Activated CD8-positive, alpha-beta T cell treated with anti-CD3 and anti-CD28 coated beads, Interleukin-2, amount 10 ng/mL, durations not matched to agents 7 days and 5 days (primary cell): ENCODE measurements at regions not wholly inside any gene's neighbourhood (a gene's known extent, or its start where the extent isn't known, plus 50 kb on each side); places are given as distances from the start of the nearest gene placed in this dataset.
"Not testable (repeated sequence)": the region's sequence is repeated elsewhere in the genome, so short reads cannot be mapped to it uniquely, and the experiment has no call there.

ENCODE experiments used
- ATAC-seq: fragments of 150-1000 bp; cut with Tn5 transposase; one replicate; pipeline ENCODE4 v1.10.0; 2021; ENCODE audit warnings: moderate library complexity
- CTCF ChIA-PET: fragments of 350-600 bp; sonication (Branson Sonifier 250); formaldehyde crosslinking; loops from one replicate; lab custom pipeline; 2021; ENCODE audit warnings: antibody characterized with exemption; lab: Charles Lee
- POLR2A ChIA-PET: fragments of 350-600 bp; sonication (Branson Sonifier 250); formaldehyde crosslinking; loops from one replicate; lab custom pipeline; 2021; ENCODE audit warnings: antibody characterized with exemption; lab: Charles Lee
- DNase-seq: peaks from one replicate; pipeline ENCODE4 v3.0.0-alpha.2; 2020
- H3K27ac Mint-ChIP-seq: one replicate; pipeline ENCODE4 v1.8.0; 2021; ENCODE audit warnings: mild to moderate bottlenecking, mixed read lengths
- H3K27me3 Mint-ChIP-seq: one replicate; pipeline ENCODE4 v1.8.0; 2021; ENCODE audit warnings: low read depth, mixed read lengths
- H3K36me3 Mint-ChIP-seq: one replicate; pipeline ENCODE4 v1.8.0; 2021; ENCODE audit warnings: low read depth, mixed read lengths
- H3K4me1 Mint-ChIP-seq: one replicate; pipeline ENCODE4 v1.8.0; 2021; ENCODE audit warnings: low read depth, mixed read lengths
- H3K4me3 Mint-ChIP-seq: one replicate; pipeline ENCODE4 v1.8.0; 2021; ENCODE audit warnings: mild to moderate bottlenecking, mixed read lengths
- H3K9me3 Mint-ChIP-seq: one replicate; pipeline ENCODE4 v1.8.0; 2022; ENCODE audit warnings: mixed read lengths; ENCODE audit not compliant: insufficient read depth

- H3K27me3 Mint-ChIP-seq, CTCF ChIA-PET, ATAC-seq, DNase-seq, H3K36me3 Mint-ChIP-seq, H3K27ac Mint-ChIP-seq, H3K4me1 Mint-ChIP-seq, H3K4me3 Mint-ChIP-seq, H3K9me3 Mint-ChIP-seq, POLR2A ChIA-PET: not testable (repeated sequence)
These were observed 69.0 kb upstream of the LRPAP1 start for GRCh38 chr4:3601108-3601690.

- no peaks in the 10 kb centered on the region for H3K36me3 Mint-ChIP-seq
- H3K9me3 Mint-ChIP-seq: peaks cover 3% of the 10 kb centered on the region
- ATAC-seq: no peak
- H3K4me1 Mint-ChIP-seq: no peaks in the 10 kb centered on the region
- no peak for DNase-seq
- POLR2A ChIA-PET: no interaction called here
- CTCF ChIA-PET: no interaction called here
- no peaks in the 10 kb centered on the region for H3K27me3 Mint-ChIP-seq
- H3K27ac Mint-ChIP-seq: no peak overlapping the region
- H3K4me3 Mint-ChIP-seq: no peak overlapping the region
These were observed 67.7 kb upstream of the LRPAP1 start for GRCh38 chr4:3599951-3600350.

GRCh38 chr4:3598695-3599227 lies 66.5 kb upstream of the LRPAP1 start:
- Mint-ChIP-seq H3K36me3 (no peaks in the 10 kb centered on the region), H3K27ac (no peak overlapping the region), H3K9me3 (peaks cover 3% of the 10 kb centered on the region), H3K27me3 (peaks cover 2% of the 10 kb centered on the region), H3K4me3 (no peak overlapping the region), H3K4me1 (no peaks in the 10 kb centered on the region)
- CTCF ChIA-PET: no interaction called here
- POLR2A ChIA-PET: no interaction called here
- ATAC-seq (no peak), DNase-seq (no peak)

GRCh38 chr4:3597896-3598505 lies 65.8 kb upstream of the LRPAP1 start:
- CTCF ChIA-PET, H3K36me3 Mint-ChIP-seq, H3K27me3 Mint-ChIP-seq, H3K9me3 Mint-ChIP-seq, H3K27ac Mint-ChIP-seq, DNase-seq, H3K4me3 Mint-ChIP-seq, ATAC-seq, H3K4me1 Mint-ChIP-seq, POLR2A ChIA-PET: not testable (repeated sequence)

- H3K27me3 Mint-ChIP-seq, H3K4me1 Mint-ChIP-seq, H3K9me3 Mint-ChIP-seq, POLR2A ChIA-PET, CTCF ChIA-PET, H3K4me3 Mint-ChIP-seq, H3K27ac Mint-ChIP-seq, DNase-seq, H3K36me3 Mint-ChIP-seq, ATAC-seq: not testable (repeated sequence)
These were observed 64.9 kb upstream of the LRPAP1 start for GRCh38 chr4:3596957-3597733.

- H3K27ac Mint-ChIP-seq, H3K27me3 Mint-ChIP-seq, H3K4me1 Mint-ChIP-seq, POLR2A ChIA-PET, H3K36me3 Mint-ChIP-seq, CTCF ChIA-PET, ATAC-seq, H3K9me3 Mint-ChIP-seq, H3K4me3 Mint-ChIP-seq, DNase-seq: not testable (repeated sequence)
These were observed 63.5 kb upstream of the LRPAP1 start for GRCh38 chr4:3595627-3596291.

- H3K27ac Mint-ChIP-seq, DNase-seq, CTCF ChIA-PET, ATAC-seq, H3K9me3 Mint-ChIP-seq, H3K4me1 Mint-ChIP-seq, POLR2A ChIA-PET, H3K36me3 Mint-ChIP-seq, H3K27me3 Mint-ChIP-seq, H3K4me3 Mint-ChIP-seq: not testable (repeated sequence)
These were observed 62.5 kb upstream of the LRPAP1 start for GRCh38 chr4:3594751-3595150.

GRCh38 chr4:3589946-3590924 lies 58.0 kb upstream of the LRPAP1 start:
- DNase-seq, ATAC-seq, POLR2A ChIA-PET, H3K4me3 Mint-ChIP-seq, CTCF ChIA-PET, H3K4me1 Mint-ChIP-seq, H3K9me3 Mint-ChIP-seq, H3K27ac Mint-ChIP-seq, H3K36me3 Mint-ChIP-seq, H3K27me3 Mint-ChIP-seq: not testable (repeated sequence)

- POLR2A ChIA-PET, H3K4me1 Mint-ChIP-seq: not testable (repeated sequence)
These were observed 57.2 kb upstream of the LRPAP1 start for GRCh38 chr4:3589379-3589778.

GRCh38 chr4:3588517-3589194 lies 56.4 kb upstream of the LRPAP1 start:
- H3K4me3 Mint-ChIP-seq, H3K27ac Mint-ChIP-seq, H3K4me1 Mint-ChIP-seq, POLR2A ChIA-PET, H3K36me3 Mint-ChIP-seq, H3K27me3 Mint-ChIP-seq, H3K9me3 Mint-ChIP-seq, CTCF ChIA-PET, DNase-seq, ATAC-seq: not testable (repeated sequence)

More at GRCh38 chr4:3589379-3589778, 57.2 kb upstream of the LRPAP1 start:
- H3K27ac Mint-ChIP-seq, H3K27me3 Mint-ChIP-seq, ATAC-seq, H3K4me3 Mint-ChIP-seq, CTCF ChIA-PET, DNase-seq, H3K36me3 Mint-ChIP-seq, H3K9me3 Mint-ChIP-seq: not testable (repeated sequence)

- H3K27me3 Mint-ChIP-seq, H3K36me3 Mint-ChIP-seq, H3K27ac Mint-ChIP-seq, H3K4me1 Mint-ChIP-seq, H3K4me3 Mint-ChIP-seq, DNase-seq, ATAC-seq, H3K9me3 Mint-ChIP-seq, CTCF ChIA-PET, POLR2A ChIA-PET: not testable (repeated sequence)
These were observed 54.4 kb upstream of the LRPAP1 start for GRCh38 chr4:3586596-3586995.
